ENCODE measurements at regions not wholly inside any gene's neighbourhood (a gene's known extent, or its start where the extent isn't known, plus 50 kb on each side); places are given as distances from the start of the nearest gene placed in this dataset.
"Not testable (repeated sequence)": the region's sequence is repeated elsewhere in the genome, so short reads cannot be mapped to it uniquely, and the experiment has no call there.

- Mint-ChIP-seq H3K4me1 (ENCODE audit: low read depth in 2 of 2) (no peaks in the 10 kb centered on the region), H3K4me3 (no peak overlapping the region), H3K27ac (no peak overlapping the region), H3K27me3 (no peaks in the 10 kb centered on the region), H3K9me3 (peaks cover 6% of the 10 kb centered on the region), H3K36me3 (no peaks in the 10 kb centered on the region)
- DNase-seq (ENCODE audit: low spot score) (no peak), ATAC-seq (no peak)
Observed at GRCh38 chr3:3902161-3902560, 102.9 kb downstream of the LRRN1 start.

- Mint-ChIP-seq H3K9me3 (peaks cover 3% of the 10 kb centered on the region), H3K4me1 (ENCODE audit: low read depth in 2 of 2) (no peaks in the 10 kb centered on the region), H3K27me3 (no peaks in the 10 kb centered on the region), H3K36me3 (peaks cover 7% of the 10 kb centered on the region), H3K27ac (no peak overlapping the region), H3K4me3 (no peak overlapping the region)
- ATAC-seq (no peak), DNase-seq (ENCODE audit: low spot score) (no peak)
Observed at GRCh38 chr3:3906171-3906570, 106.9 kb downstream of the LRRN1 start.

GRCh38 chr3:3907023-3907422 lies 107.8 kb downstream of the LRRN1 start:
- Mint-ChIP-seq H3K4me3 (no peak overlapping the region), H3K27ac (no peak overlapping the region), H3K36me3 (peaks cover 7% of the 10 kb centered on the region), H3K4me1 (ENCODE audit: low read depth in 2 of 2) (no peaks in the 10 kb centered on the region), H3K27me3 (no peaks in the 10 kb centered on the region), H3K9me3 (peaks cover 3% of the 10 kb centered on the region)
- DNase-seq (ENCODE audit: low spot score) (no peak), ATAC-seq (no peak)

- ATAC-seq = no peak
- Mint-ChIP-seq H3K27ac (no peak overlapping the region), H3K4me3 (no peak overlapping the region), H3K36me3 (peaks cover 2% of the 10 kb centered on the region), H3K27me3 (no peaks in the 10 kb centered on the region), H3K9me3 (peaks cover 10% of the 10 kb centered on the region), H3K4me1 (ENCODE audit: low read depth in 2 of 2) (no peaks in the 10 kb centered on the region)
- no peak for DNase-seq (ENCODE audit: low spot score)
Observed at GRCh38 chr3:3918763-3919162, 119.5 kb downstream of the LRRN1 start.

GRCh38 chr3:3919316-3919715 lies 120.1 kb downstream of the LRRN1 start:
- DNase-seq (ENCODE audit: low spot score) (no peak), ATAC-seq (no peak)
- H3K27ac Mint-ChIP-seq = no peak overlapping the region
- peaks cover 10% of the 10 kb centered on the region for H3K9me3 Mint-ChIP-seq
- no peak overlapping the region for H3K4me3 Mint-ChIP-seq
- H3K36me3 Mint-ChIP-seq = peaks cover 5% of the 10 kb centered on the region
- H3K27me3 Mint-ChIP-seq = no peaks in the 10 kb centered on the region
- no peaks in the 10 kb centered on the region for H3K4me1 Mint-ChIP-seq (ENCODE audit: low read depth in 2 of 2)

GRCh38 chr3:3923619-3924018 lies 124.4 kb downstream of the LRRN1 start:
- Mint-ChIP-seq H3K36me3 (peaks cover 5% of the 10 kb centered on the region), H3K4me3 (no peak overlapping the region), H3K4me1 (ENCODE audit: low read depth in 2 of 2) (no peaks in the 10 kb centered on the region), H3K27ac (no peak overlapping the region), H3K27me3 (no peaks in the 10 kb centered on the region), H3K9me3 (peaks cover 9% of the 10 kb centered on the region)
- no peak for DNase-seq (ENCODE audit: low spot score)
- ATAC-seq = no peak

- no peak overlapping the region for H3K4me3 Mint-ChIP-seq
- DNase-seq (ENCODE audit: low spot score) = no peak
- H3K4me1 Mint-ChIP-seq (ENCODE audit: low read depth in 2 of 2) = no peaks in the 10 kb centered on the region
- H3K27ac Mint-ChIP-seq = no peak overlapping the region
- no peak for ATAC-seq
- H3K36me3 Mint-ChIP-seq = peaks cover 12% of the 10 kb centered on the region
- H3K9me3 Mint-ChIP-seq = peaks cover 19% of the 10 kb centered on the region
- H3K27me3 Mint-ChIP-seq = no peaks in the 10 kb centered on the region
Observed at GRCh38 chr3:3927198-3927597, 128.0 kb downstream of the LRRN1 start.

- DNase-seq (ENCODE audit: low spot score) = no peak
- Mint-ChIP-seq H3K27me3 (no peaks in the 10 kb centered on the region), H3K4me3 (no peak overlapping the region), H3K9me3 (peaks cover 14% of the 10 kb centered on the region), H3K4me1 (ENCODE audit: low read depth in 2 of 2) (no peaks in the 10 kb centered on the region), H3K27ac (no peak overlapping the region), H3K36me3 (peaks cover 12% of the 10 kb centered on the region)
- no peak for ATAC-seq
Observed at GRCh38 chr3:3927965-3928364, 128.7 kb downstream of the LRRN1 start.

GRCh38 chr3:3941380-3941779 lies 142.1 kb downstream of the LRRN1 start:
- not testable (repeated sequence) for H3K4me3 Mint-ChIP-seq; ATAC-seq; H3K27ac Mint-ChIP-seq; DNase-seq (ENCODE audit: low spot score); H3K4me1 Mint-ChIP-seq (ENCODE audit: low read depth in 2 of 2); H3K27me3 Mint-ChIP-seq
- Mint-ChIP-seq H3K9me3 (peaks cover 28% of the 10 kb centered on the region), H3K36me3 (peaks cover 23% of the 10 kb centered on the region)

- peaks cover 7% of the 10 kb centered on the region for H3K36me3 Mint-ChIP-seq
- no peak overlapping the region for H3K27ac Mint-ChIP-seq
- peaks cover 11% of the 10 kb centered on the region for H3K9me3 Mint-ChIP-seq
- no peaks in the 10 kb centered on the region for H3K27me3 Mint-ChIP-seq
- ATAC-seq (no peak), DNase-seq (ENCODE audit: low spot score) (no peak)
- H3K4me1 Mint-ChIP-seq (ENCODE audit: low read depth in 2 of 2) = no peaks in the 10 kb centered on the region
- H3K4me3 Mint-ChIP-seq = no peak overlapping the region
Observed at GRCh38 chr3:3951071-3951470, 151.8 kb downstream of the LRRN1 start.

GRCh38 chr3:3951501-3951900 lies 152.3 kb downstream of the LRRN1 start:
- ATAC-seq (no peak), DNase-seq (ENCODE audit: low spot score) (no peak)
- no peaks in the 10 kb centered on the region for H3K27me3 Mint-ChIP-seq
- peaks cover 11% of the 10 kb centered on the region for H3K9me3 Mint-ChIP-seq
- H3K27ac Mint-ChIP-seq = no peak overlapping the region
- H3K36me3 Mint-ChIP-seq = peaks cover 7% of the 10 kb centered on the region
- H3K4me1 Mint-ChIP-seq (ENCODE audit: low read depth in 2 of 2) = no peaks in the 10 kb centered on the region
- no peak overlapping the region for H3K4me3 Mint-ChIP-seq

GRCh38 chr3:3962867-3963266 lies 163.6 kb downstream of the LRRN1 start:
- H3K4me1 Mint-ChIP-seq (ENCODE audit: low read depth in 2 of 2); H3K9me3 Mint-ChIP-seq: not testable (repeated sequence)

GRCh38 chr3:3984053-3984452 lies 184.8 kb downstream of the LRRN1 start:
- DNase-seq (ENCODE audit: low spot score) (no peak), ATAC-seq (no peak)
- Mint-ChIP-seq H3K4me3 (no peak overlapping the region), H3K36me3 (no peaks in the 10 kb centered on the region), H3K27me3 (peaks cover 0 to 3% of the 10 kb centered on the region in 2 donors), H3K9me3 (no peaks in the 10 kb centered on the region), H3K27ac (no peak overlapping the region), H3K4me1 (ENCODE audit: low read depth in 2 of 2) (no peaks in the 10 kb centered on the region)

More at GRCh38 chr3:3962867-3963266, 163.6 kb downstream of the LRRN1 start:
- not testable (repeated sequence) for H3K27ac Mint-ChIP-seq; H3K27me3 Mint-ChIP-seq; H3K36me3 Mint-ChIP-seq; DNase-seq (ENCODE audit: low spot score); ATAC-seq; H3K4me3 Mint-ChIP-seq

GRCh38 chr3:3991598-3991997 lies 192.4 kb downstream of the LRRN1 start:
- Mint-ChIP-seq H3K9me3 (no peaks in the 10 kb centered on the region), H3K27me3 (no peaks in the 10 kb centered on the region), H3K4me1 (ENCODE audit: low read depth in 2 of 2) (no peaks in the 10 kb centered on the region), H3K4me3 (no peak overlapping the region), H3K36me3 (no peaks in the 10 kb centered on the region), H3K27ac (no peak overlapping the region)
- no peak for ATAC-seq
- DNase-seq (ENCODE audit: low spot score) = no peak

GRCh38 chr3:3992312-3992874 lies 193.2 kb downstream of the LRRN1 start:
- H3K36me3 Mint-ChIP-seq = no peaks in the 10 kb centered on the region

More at GRCh38 chr3:3992312-3992874, 193.2 kb downstream of the LRRN1 start:
- Mint-ChIP-seq H3K4me3 (no peak overlapping the region), H3K27ac (no peak overlapping the region), H3K9me3 (no peaks in the 10 kb centered on the region), H3K27me3 (no peaks in the 10 kb centered on the region), H3K4me1 (ENCODE audit: low read depth in 2 of 2) (no peaks in the 10 kb centered on the region)
- no peak for DNase-seq (ENCODE audit: low spot score)
- no peak for ATAC-seq

All from natural killer cell treated with Interleukin-12 subunit alpha and Interleukin-12 subunit beta and Interleukin-15 and Interleukin-18, amount 100 ng/mL, for 72 hours (primary cell).